ENCODE measurements at regions not wholly inside any gene's neighbourhood (a gene's known extent, or its start where the extent isn't known, plus 50 kb on each side); places are given as distances from the start of the nearest gene placed in this dataset.
"Not testable (repeated sequence)": the region's sequence is repeated elsewhere in the genome, so short reads cannot be mapped to it uniquely, and the experiment has no call there.

- no peak for DNase-seq
These were observed 61.1 kb upstream of the DAAM1 start for GRCh38 chr14:59127437-59127732.

- DNase-seq = no peak
These were observed 58.0 kb upstream of the DAAM1 start for GRCh38 chr14:59130462-59130861.

- DNase-seq = no peak
These were observed 56.3 kb upstream of the DAAM1 start for GRCh38 chr14:59131938-59132795.

GRCh38 chr14:59132796-59133494 is 55.5 kb upstream of the DAAM1 start:
- no peak for DNase-seq

- DNase-seq = no peak
These were observed 54.8 kb upstream of the DAAM1 start for GRCh38 chr14:59133709-59134108.

GRCh38 chr14:59134307-59134706 is 54.2 kb upstream of the DAAM1 start:
- no peak for DNase-seq

GRCh38 chr14:59137256-59137655 is 51.2 kb upstream of the DAAM1 start:
- no peak for DNase-seq

GRCh38 chr14:59138576-59138975 is 49.9 kb upstream of the DAAM1 start:
- not testable (repeated sequence) for DNase-seq

All from NCI-H2029 treated with DMSO at 0.1 percent for 48 hours (cell line).